IPS-15b (cell line): ENCODE measurements at regions not wholly inside any gene's neighbourhood (a gene's known extent, or its start where the extent isn't known, plus 50 kb on each side); places are given as distances from the start of the nearest gene placed in this dataset.

Source experiments
- H3K27me3 ChIP-seq: one replicate; pipeline ENCODE4 v1.6.1; 2013; ENCODE audit warnings: low read length; ENCODE audit not compliant: control insufficient read depth, insufficient read depth
- H3K36me3 ChIP-seq: one replicate; pipeline ENCODE4 v1.6.1; 2013; ENCODE audit warnings: low read length; ENCODE audit not compliant: control insufficient read depth, insufficient read depth
- H3K4me1 ChIP-seq: one replicate; pipeline ENCODE4 v1.6.1; 2013; ENCODE audit warnings: mild to moderate bottlenecking, low read length; ENCODE audit not compliant: control insufficient read depth, insufficient read depth
- H3K4me3 ChIP-seq: one replicate; pipeline ENCODE4 v1.5.1; 2013; ENCODE audit warnings: low read depth, low read length
- H3K9ac ChIP-seq: one replicate; pipeline ENCODE4 v1.6.1; 2013; ENCODE audit warnings: low read depth, mild to moderate bottlenecking, low read length
- H3K9me3 ChIP-seq: one replicate; pipeline ENCODE4 v1.6.1; 2013; ENCODE audit warnings: mild to moderate bottlenecking, low read length; ENCODE audit not compliant: control insufficient read depth, insufficient read depth

- no peaks in the 10 kb centered on the region for H3K9me3 ChIP-seq
- no peaks in the 10 kb centered on the region for H3K36me3 ChIP-seq
- no peaks in the 10 kb centered on the region for H3K27me3 ChIP-seq
- no peak overlapping the region for H3K4me3 ChIP-seq
- no peak overlapping the region for H3K9ac ChIP-seq
- H3K4me1 ChIP-seq = no peaks in the 10 kb centered on the region
Measured at GRCh38 chr11:134666273-134667174, 254.5 kb upstream of the B3GAT1 start.

DNA sequence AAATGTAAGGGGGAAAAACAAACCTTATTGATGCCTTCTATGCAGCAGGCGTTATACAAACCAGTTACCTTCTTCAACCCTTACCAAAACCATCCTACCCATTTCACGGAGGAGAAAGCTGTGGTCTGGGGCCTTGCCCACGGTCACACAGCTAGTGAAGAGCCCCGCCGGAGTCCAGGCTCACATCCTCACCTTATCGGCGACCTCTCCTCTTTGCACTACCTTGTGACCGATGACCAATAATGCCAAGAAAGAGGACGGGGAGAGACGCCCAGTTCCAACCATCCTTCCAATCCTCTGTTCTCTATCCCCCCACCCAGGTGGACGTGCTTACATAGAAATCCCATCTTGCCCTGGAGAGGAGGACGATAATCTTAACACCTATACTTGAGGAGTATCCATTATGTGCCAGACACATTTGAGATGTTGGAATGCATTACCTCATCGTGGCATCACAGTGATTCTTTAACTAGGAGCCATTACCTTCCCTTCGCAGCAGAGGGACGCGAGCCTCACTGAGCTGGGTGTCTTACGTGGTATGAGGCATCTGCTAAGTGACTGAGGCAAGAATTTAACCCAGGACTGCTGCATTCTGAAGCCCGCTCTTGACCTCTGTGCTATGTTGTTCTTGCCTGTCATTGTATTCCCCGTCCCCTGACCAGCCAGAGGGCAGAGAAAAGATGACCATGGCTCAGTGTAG, 253.7 kb upstream of the B3GAT1 start:
- H3K36me3 ChIP-seq = no peaks in the 10 kb centered on the region
- no peaks in the 10 kb centered on the region for H3K9me3 ChIP-seq
- no peaks in the 10 kb centered on the region for H3K4me1 ChIP-seq
- H3K9ac ChIP-seq = no peak overlapping the region
- H3K4me3 ChIP-seq = no peak overlapping the region
- no peaks in the 10 kb centered on the region for H3K27me3 ChIP-seq

DNA sequence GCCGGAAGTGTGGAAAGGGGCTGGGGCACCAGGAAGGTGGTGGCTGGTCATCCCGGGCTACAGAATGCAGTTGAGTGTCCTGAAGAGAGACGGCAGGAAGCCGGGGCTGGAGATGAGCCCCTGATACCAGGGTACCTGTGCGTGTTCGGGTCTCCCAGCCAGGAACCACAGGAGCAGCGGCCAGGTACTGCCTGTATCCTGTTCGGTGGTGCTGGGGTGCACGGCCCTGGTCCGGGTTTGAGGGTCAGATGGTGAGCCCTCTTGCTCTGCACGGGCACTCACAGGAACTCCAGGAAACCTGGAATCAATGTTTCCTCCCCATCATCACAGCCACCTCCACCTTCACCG, 253.1 kb upstream of the B3GAT1 start:
- H3K9ac ChIP-seq = no peak overlapping the region
- H3K4me3 ChIP-seq = no peak overlapping the region
- H3K4me1 ChIP-seq = no peaks in the 10 kb centered on the region
- no peaks in the 10 kb centered on the region for H3K36me3 ChIP-seq
- H3K9me3 ChIP-seq = no peaks in the 10 kb centered on the region
- no peaks in the 10 kb centered on the region for H3K27me3 ChIP-seq

DNA sequence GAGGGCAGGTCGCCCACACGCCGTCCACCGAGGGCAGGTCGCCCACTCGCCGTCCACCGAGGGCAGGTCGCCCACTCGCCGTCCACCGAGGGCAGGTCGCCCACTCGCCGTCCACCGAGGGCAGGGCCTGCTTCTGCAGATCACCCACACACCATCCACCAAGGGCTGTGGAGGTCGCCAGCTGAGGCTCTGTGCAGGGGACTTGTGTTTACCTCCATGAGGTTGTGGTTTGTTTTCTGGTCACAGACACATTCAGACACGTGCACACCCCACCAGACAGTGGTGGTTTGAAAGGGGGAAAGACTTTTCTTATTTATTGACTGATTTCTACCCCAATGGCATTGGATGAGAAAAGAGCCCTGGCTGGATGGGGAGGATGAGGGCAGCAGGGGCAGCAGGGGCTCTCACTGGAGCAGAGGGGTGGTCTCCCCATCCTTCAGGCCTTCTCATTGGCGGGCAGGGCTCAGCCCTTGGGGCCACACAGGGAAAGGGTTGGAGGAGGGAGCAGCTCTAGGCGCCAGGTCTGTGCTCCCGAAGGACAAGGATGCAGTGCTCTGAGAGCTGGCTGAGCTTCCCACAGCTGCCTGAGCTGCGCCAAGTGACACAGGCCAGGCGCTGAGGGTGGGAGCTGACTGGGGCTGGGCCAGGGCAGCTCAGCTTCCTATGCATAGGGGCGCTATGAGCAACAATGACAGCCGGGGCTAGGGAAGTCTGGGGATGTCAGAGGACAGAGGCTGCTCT, 252.6 kb upstream of the B3GAT1 start:
- no peaks in the 10 kb centered on the region for H3K27me3 ChIP-seq
- no peak overlapping the region for H3K9ac ChIP-seq
- no peak overlapping the region for H3K4me3 ChIP-seq
- H3K9me3 ChIP-seq = no peaks in the 10 kb centered on the region
- no peaks in the 10 kb centered on the region for H3K36me3 ChIP-seq
- no peaks in the 10 kb centered on the region for H3K4me1 ChIP-seq

DNA sequence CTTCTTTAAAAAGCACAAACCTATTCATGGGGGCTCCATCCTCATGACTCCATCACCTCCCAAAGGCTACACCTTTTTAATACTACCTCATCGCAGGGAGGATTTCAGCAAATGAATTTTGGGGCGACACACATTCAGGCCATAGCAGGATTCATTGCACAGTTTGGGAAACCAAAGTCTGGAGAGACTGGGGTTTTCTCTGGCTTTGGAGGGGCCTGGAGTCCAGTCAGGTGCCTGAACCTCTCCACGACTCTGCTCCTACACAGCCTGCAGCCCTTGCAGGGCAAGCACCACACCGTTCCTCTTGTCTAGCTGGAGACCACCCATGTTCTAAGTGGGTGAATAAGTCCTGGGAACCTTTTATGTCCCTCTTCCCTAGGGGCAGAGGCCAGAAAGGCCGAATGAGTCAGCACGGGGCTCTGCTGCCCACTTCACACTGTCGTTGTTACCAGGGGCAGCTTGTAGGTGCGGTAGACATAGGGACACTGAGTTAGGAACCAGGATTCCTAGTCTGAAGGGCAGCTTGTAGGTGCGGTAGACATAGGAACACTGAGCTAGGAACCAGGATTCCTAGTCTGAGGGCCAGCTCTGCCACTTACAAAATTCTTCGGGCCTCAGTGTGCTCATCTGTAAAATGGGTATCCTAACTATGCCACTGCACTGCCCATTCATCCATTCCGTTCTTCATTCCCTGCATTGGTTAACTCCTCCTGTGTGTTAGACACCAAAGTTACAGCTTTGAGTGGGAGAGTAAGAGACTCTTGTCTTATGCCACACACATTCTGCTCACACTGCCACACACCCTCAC, 251.7 kb upstream of the B3GAT1 start:
- Histone ChIP-seq H3K9ac (no peak overlapping the region), H3K4me1 (no peaks in the 10 kb centered on the region), H3K27me3 (no peaks in the 10 kb centered on the region), H3K4me3 (no peak overlapping the region), H3K36me3 (no peaks in the 10 kb centered on the region), H3K9me3 (no peaks in the 10 kb centered on the region)

DNA sequence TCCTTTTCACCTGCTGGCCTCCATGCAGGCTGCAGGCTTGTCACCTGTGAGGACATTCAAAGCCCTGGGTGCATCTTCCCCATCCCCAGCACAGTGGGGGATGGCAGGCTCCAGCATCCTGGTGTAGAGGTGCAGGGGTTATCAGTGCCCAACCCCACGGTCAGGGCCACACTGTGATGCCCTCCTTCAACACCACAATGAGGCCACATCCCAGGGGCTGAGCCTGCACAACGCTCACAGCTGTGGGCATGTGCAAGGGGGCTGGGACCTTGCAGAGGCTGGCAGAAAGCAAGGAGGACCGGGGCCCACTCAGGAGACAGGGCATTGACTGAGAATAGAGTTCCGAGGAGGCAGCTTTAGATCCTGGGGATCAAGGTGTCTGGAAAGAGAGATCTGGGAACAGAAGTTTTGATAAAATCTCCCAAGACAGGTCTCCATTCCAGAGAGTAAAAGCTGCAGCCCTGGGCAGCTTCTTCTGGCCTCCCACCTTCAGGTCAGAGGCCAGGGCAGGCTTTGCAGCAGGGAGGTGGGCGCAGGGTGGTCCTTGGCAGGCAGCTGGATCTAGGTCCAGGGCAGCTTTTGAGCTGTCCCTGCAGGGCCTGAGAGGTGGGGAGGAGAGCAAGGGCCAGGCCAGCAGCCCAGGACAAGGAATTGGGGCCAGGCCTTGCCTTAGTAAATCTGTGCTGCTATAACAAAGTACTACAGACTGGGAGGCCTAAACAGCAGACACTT, 250.8 kb upstream of the B3GAT1 start:
- no peaks in the 10 kb centered on the region for H3K4me1 ChIP-seq
- H3K4me3 ChIP-seq = no peak overlapping the region
- no peaks in the 10 kb centered on the region for H3K36me3 ChIP-seq
- H3K9ac ChIP-seq = no peak overlapping the region
- no peaks in the 10 kb centered on the region for H3K27me3 ChIP-seq
- H3K9me3 ChIP-seq = no peaks in the 10 kb centered on the region

GRCh38 chr11:134661660-134662059, 249.6 kb upstream of the B3GAT1 start:
- Histone ChIP-seq H3K9ac (no peak overlapping the region), H3K4me3 (no peak overlapping the region), H3K9me3 (no peaks in the 10 kb centered on the region), H3K4me1 (no peaks in the 10 kb centered on the region), H3K27me3 (no peaks in the 10 kb centered on the region), H3K36me3 (no peaks in the 10 kb centered on the region)

- Histone ChIP-seq H3K4me3 (no peak overlapping the region), H3K9me3 (no peaks in the 10 kb centered on the region), H3K4me1 (no peaks in the 10 kb centered on the region)
Measured at GRCh38 chr11:134660416-134660815, 248.4 kb upstream of the B3GAT1 start.

GRCh38 chr11:134659882-134660281, 247.8 kb upstream of the B3GAT1 start:
- Histone ChIP-seq H3K4me3 (no peak overlapping the region), H3K27me3 (no peaks in the 10 kb centered on the region), H3K9ac (no peak overlapping the region), H3K36me3 (no peaks in the 10 kb centered on the region), H3K9me3 (no peaks in the 10 kb centered on the region), H3K4me1 (peaks cover 1% of the 10 kb centered on the region)

More at GRCh38 chr11:134660416-134660815, 248.4 kb upstream of the B3GAT1 start:
- Histone ChIP-seq H3K9ac (no peak overlapping the region), H3K36me3 (no peaks in the 10 kb centered on the region), H3K27me3 (no peaks in the 10 kb centered on the region)

GRCh38 chr11:134658481-134659225, 246.6 kb upstream of the B3GAT1 start:
- H3K9me3 ChIP-seq = no peaks in the 10 kb centered on the region
- H3K4me3 ChIP-seq = no peak overlapping the region
- no peaks in the 10 kb centered on the region for H3K36me3 ChIP-seq
- H3K4me1 ChIP-seq = peaks cover 2% of the 10 kb centered on the region
- H3K27me3 ChIP-seq = no peaks in the 10 kb centered on the region
- no peak overlapping the region for H3K9ac ChIP-seq
